ENCODE measurements at regions not wholly inside any gene's neighbourhood (a gene's known extent, or its start where the extent isn't known, plus 50 kb on each side); places are given as distances from the start of the nearest gene placed in this dataset.

- TF ChIP-seq CTCF (IDR thresholded peaks at IDR 0.05) (no peak), POLR2A (IDR thresholded peaks at IDR 0.05) (no peak), EP300 (IDR thresholded peaks at IDR 0.05) (no peak)
These were observed 281.7 kb upstream of the GK2 start for GRCh38 chr4:79689740-79690139.

Data from tibial nerve (tissue), 4 donors.